GM12892 (cell line): ENCODE measurements at regions not wholly inside any gene's neighbourhood (a gene's known extent, or its start where the extent isn't known, plus 50 kb on each side); places are given as distances from the start of the nearest gene placed in this dataset.

Experiments
- POLR2A ChIP-seq: IDR thresholded peaks from 2 replicates; pipeline ENCODE4 v1.6.1; 2011; ENCODE audit warnings: low read depth, low read length, control low read depth
- TAF1 ChIP-seq: IDR thresholded peaks from 2 replicates; pipeline ENCODE4 v1.6.1; 2011; ENCODE audit warnings: low read depth, mild to moderate bottlenecking, control low read depth, low read length, borderline replicate concordance

GRCh38 chr10:55220975-55221374, 419.9 kb upstream of the PCDH15 start:
- TF ChIP-seq POLR2A (no peak), TAF1 (no peak)
